Endothelial cell of umbilical vein (primary cell): ENCODE measurements at regions not wholly inside any gene's neighbourhood (a gene's known extent, or its start where the extent isn't known, plus 50 kb on each side); places are given as distances from the start of the nearest gene placed in this dataset.

Experiments used
- BruUV-seq: library from RNA; stranded (reverse); fragments of 400-500 nt; replicated peaks from 2 replicates; lab custom pipeline; 2021; lab: Mats Ljungman, UMichigan
- CTCF ChIA-PET: fragments of 300-600, 350-600 bp; sonication (Branson Sonifier 250); formaldehyde crosslinking; loops from one replicate; lab custom pipeline; 2021; ENCODE audit warnings: antibody characterized with exemption, inconsistent platforms; lab: Charles Lee
- POLR2A ChIA-PET: fragments of 300-600, 350-600 bp; sonication (Branson Sonifier 250); formaldehyde crosslinking; loops from one replicate; lab custom pipeline; 2021; ENCODE audit warnings: antibody characterized with exemption, inconsistent platforms; lab: Charles Lee
- DNase-seq: peaks from one replicate; pipeline ENCODE4 v3.0.0-alpha.2; 2011; ENCODE audit warnings: low read depth, low spot score
- FAIRE-seq: peaks from 2 replicates; lab custom pipeline; 2011; peaks lifted over from hg19 to GRCh38; lab: Jason Lieb, UNC
- H2AFZ ChIP-seq: 2 replicates; pipeline ENCODE4 v1.6.0; 2012; ENCODE audit warnings: low read depth, low read length, control low read depth, inconsistent platforms
- H3K27ac ChIP-seq: 2 replicates; pipeline ENCODE4 v1.5.1; 2011; ENCODE audit warnings: low read depth, mild to moderate bottlenecking, control low read depth, low read length, moderate library complexity; ENCODE audit not compliant: insufficient read depth
- H3K27me3 ChIP-seq, 2 experiments: 2 replicates each; pipeline versions ENCODE4 v1.6.0 to v1.6.1; 2011; ENCODE audit warnings: low read length in 2 of 2, mixed read lengths in 1 of 2; ENCODE audit not compliant: control insufficient read depth in 2 of 2, insufficient read depth in 2 of 2
- H3K36me3 ChIP-seq, 2 experiments: 2 replicates in 1 of 2; 3 replicates in 1 of 2; pipeline ENCODE4 v1.5.1; 2011; ENCODE audit warnings: low read length in 2 of 2, mild to moderate bottlenecking in 1 of 2, moderate library complexity in 1 of 2; ENCODE audit not compliant: control insufficient read depth in 2 of 2, insufficient read depth in 2 of 2; ENCODE audit errors: extremely low read depth in 1 of 2
- H3K4me1 ChIP-seq: 3 replicates; pipeline ENCODE4 v1.5.1; 2011; ENCODE audit warnings: mild to moderate bottlenecking, low read length; ENCODE audit not compliant: control insufficient read depth, insufficient read depth; ENCODE audit errors: extremely low read depth
- H3K4me2 ChIP-seq: 2 replicates; pipeline ENCODE4 v1.6.1; 2011; ENCODE audit warnings: low read length, control low read depth, mixed read lengths; ENCODE audit not compliant: insufficient read depth
- H3K4me3 ChIP-seq, 3 experiments: fragments of 200-600 bp in 1 of 3; sonication (generic), shearing (Covaris generic) in 1 of 3; replicated peaks in 1 of 3; 2 replicates each; pipeline ENCODE4 v1.5.1; 2011 to 2016; ENCODE audit warnings: control low read depth in 3 of 3, low read length in 3 of 3, mild to moderate bottlenecking in 2 of 3, inconsistent platforms in 1 of 3, low read depth in 1 of 3, moderate library complexity in 1 of 3; ENCODE audit not compliant: insufficient read depth in 1 of 3
- H3K79me2 ChIP-seq: 2 replicates; pipeline ENCODE4 v1.6.0; 2012; ENCODE audit warnings: low read length, inconsistent platforms; ENCODE audit not compliant: control insufficient read depth, insufficient read depth
- H3K9ac ChIP-seq: replicated peaks from 2 replicates; pipeline ENCODE3; 2011; ENCODE audit warnings: low read length, control low read depth; ENCODE audit not compliant: insufficient read depth; ENCODE audit errors: extremely low read depth
- H3K9me1 ChIP-seq: replicated peaks from 3 replicates; pipeline ENCODE4 v1.6.0; 2011; ENCODE audit warnings: mild to moderate bottlenecking, low read length; ENCODE audit not compliant: control insufficient read depth, insufficient read depth; ENCODE audit errors: extremely low read depth
- H3K9me3 ChIP-seq: replicated peaks from 2 replicates; pipeline ENCODE4 v1.5.1; 2012; ENCODE audit warnings: low read length, inconsistent platforms; ENCODE audit not compliant: control insufficient read depth, insufficient read depth
- H4K20me1 ChIP-seq: replicated peaks from 2 replicates; pipeline ENCODE3; 2011; ENCODE audit warnings: mild to moderate bottlenecking, low read length; ENCODE audit not compliant: control insufficient read depth, insufficient read depth; ENCODE audit errors: extremely low read depth
- CTCF ChIP-seq, 2 donors: IDR thresholded peaks; 1 replicate in 1 of 2; 2 replicates in 1 of 2; pipeline ENCODE4 v1.5.1; 2011; ENCODE audit warnings: low read length in 2 of 2, mild to moderate bottlenecking in 2 of 2, moderate library complexity in 2 of 2, control low read depth in 1 of 2, inconsistent platforms in 1 of 2, low read depth in 1 of 2; ENCODE audit not compliant: insufficient read depth in 1 of 2; ENCODE audit errors: extremely low read depth in 1 of 2
- EZH2 ChIP-seq: IDR thresholded peaks from 2 replicates; pipeline ENCODE4 v1.6.1; 2012; ENCODE audit warnings: borderline replicate concordance, low read depth, mild to moderate bottlenecking, moderate library complexity, low read length, inconsistent platforms; ENCODE audit not compliant: severe bottlenecking
- FOS ChIP-seq: IDR thresholded peaks from 2 replicates; pipeline ENCODE4 v1.6.1; 2011; ENCODE audit warnings: mild to moderate bottlenecking, low read length, moderate library complexity, borderline replicate concordance; ENCODE audit not compliant: insufficient read depth
- GATA2 ChIP-seq: IDR thresholded peaks from 2 replicates; pipeline ENCODE4 v1.7.0; 2011; ENCODE audit warnings: low read depth, mild to moderate bottlenecking, moderate library complexity, mixed read lengths, low read length; ENCODE audit not compliant: insufficient read length, insufficient read depth
- JUN ChIP-seq: IDR thresholded peaks from 2 replicates; pipeline ENCODE4 v1.6.1; 2011; ENCODE audit warnings: borderline replicate concordance, low read depth; ENCODE audit not compliant: insufficient read length, insufficient read depth
- MYC ChIP-seq: IDR thresholded peaks from one replicate; pipeline ENCODE4 v1.6.1; 2011; ENCODE audit warnings: mild to moderate bottlenecking, low read depth, low read length
- POLR2A ChIP-seq: IDR thresholded peaks from 2 replicates; pipeline ENCODE4 v1.6.1; 2012; ENCODE audit warnings: low read depth, mild to moderate bottlenecking, control low read depth, low read length
- POLR2AphosphoS5 ChIP-seq: IDR thresholded peaks from 2 replicates; pipeline ENCODE4 v1.6.1; 2012; ENCODE audit warnings: low read depth, mild to moderate bottlenecking, control low read depth, low read length, moderate library complexity; ENCODE audit not compliant: insufficient read depth
- dilution Hi-C: fragments of 300-500 bp; cut with MboI; formaldehyde crosslinking; loops from one replicate; pipeline ENCODE4 v1.15.0; 2019; ENCODE audit warnings: low sequenced_read_pairs; ENCODE audit not compliant: extremely low pct_ligation_motif_present
- intact Hi-C: fragments of 100-400 bp; cut with micrococcal nuclease; formaldehyde crosslinking; loops from one replicate; pipeline ENCODE4 v1.10.0; 2022
- TF ChIP-seq, protein P1 (sequence below): IDR thresholded peaks from 2 replicates; pipeline ENCODE4 v1.6.1; 2011; ENCODE audit not compliant: insufficient read depth, insufficient read length

GRCh38 chr2:66324356-66324755 is 110.6 kb upstream of the MEIS1 start:
- H3K27ac ChIP-seq, result no peak overlapping the region
- H3K9me3 ChIP-seq, result no peaks in the 10 kb centered on the region
- H3K79me2 ChIP-seq, result no peaks in the 10 kb centered on the region
- H2AFZ ChIP-seq, result no peak overlapping the region
- no peaks in the 10 kb centered on the region for H3K27me3 ChIP-seq
- TF ChIP-seq MYC (no peak), EZH2 (no peak), JUN (no peak), FOS (no peak)
- TF ChIP-seq, protein P1, sequence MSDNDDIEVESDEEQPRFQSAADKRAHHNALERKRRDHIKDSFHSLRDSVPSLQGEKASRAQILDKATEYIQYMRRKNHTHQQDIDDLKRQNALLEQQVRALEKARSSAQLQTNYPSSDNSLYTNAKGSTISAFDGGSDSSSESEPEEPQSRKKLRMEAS, result no peak
- no peak overlapping the region for H3K9ac ChIP-seq
- ChIA-PET CTCF (no interaction called here), POLR2A (no interaction called here)
- H4K20me1 ChIP-seq, result no peaks in the 10 kb centered on the region
- no peaks in the 10 kb centered on the region for H3K9me1 ChIP-seq
- H3K4me3 ChIP-seq, result no peak overlapping the region
- BruUV-seq, result no TSS peak
- H3K4me2 ChIP-seq, result no peak overlapping the region
- DNase-seq (no peak), FAIRE-seq (no peak)
- no peaks in the 10 kb centered on the region for H3K36me3 ChIP-seq
- dilution Hi-C loops (no loop called here), intact Hi-C loops (no loop called here)
- no peaks in the 10 kb centered on the region for H3K4me1 ChIP-seq

- H4K20me1 ChIP-seq, result no peaks in the 10 kb centered on the region
- no peaks in the 10 kb centered on the region for H3K36me3 ChIP-seq
- no peaks in the 10 kb centered on the region for H3K9me3 ChIP-seq
- no peak overlapping the region for H3K4me2 ChIP-seq
- no peaks in the 10 kb centered on the region for H3K4me1 ChIP-seq
- intact Hi-C loops, result no loop called here
- FAIRE-seq, result no peak
- POLR2A ChIA-PET, result no interaction called here
- H3K79me2 ChIP-seq, result no peaks in the 10 kb centered on the region
- TF ChIP-seq JUN, result no peak
- no peak for TF ChIP-seq CTCF (IDR thresholded peaks at IDR 0.05; ENCODE audit: extremely low read depth in 1 of 2, insufficient read depth in 1 of 2, low read depth in 1 of 2, low read length in 2 of 2)
- TF ChIP-seq EZH2, result no peak
- no peak for TF ChIP-seq POLR2A
- TF ChIP-seq MYC, result no peak
- TF ChIP-seq GATA2, result no peak
- TF ChIP-seq, protein P1, result no peak
- no peak for TF ChIP-seq POLR2AphosphoS5
- no peak for TF ChIP-seq FOS
- no peaks in the 10 kb centered on the region for H3K9me1 ChIP-seq
- dilution Hi-C loops, result no loop called here
- no TSS peak for BruUV-seq
- CTCF ChIA-PET, result no interaction called here
- no peak overlapping the region for H2AFZ ChIP-seq
- no peaks in the 10 kb centered on the region for H3K27me3 ChIP-seq
- H3K27ac ChIP-seq, result no peak overlapping the region
- DNase-seq, result no peak
- no peak overlapping the region for H3K4me3 ChIP-seq
- H3K9ac ChIP-seq, result no peak overlapping the region
Measured at GRCh38 chr2:66323406-66323805, 111.5 kb upstream of the MEIS1 start.
